Fibroblast of lung (primary cell): ENCODE measurements at regions not wholly inside any gene's neighbourhood (a gene's known extent, or its start where the extent isn't known, plus 50 kb on each side); places are given as distances from the start of the nearest gene placed in this dataset.
A peak's percentile ranks its signal among the peaks of the same experiment; 100 is the strongest.

Source experiments
- DNase-seq, 2 donors: peaks; one replicate each; pipeline versions ENCODE4 v3.0.0 to v3.0.0-alpha.2; 2010; ENCODE audit warnings: low read depth in 2 of 2
- H2AFZ ChIP-seq: 2 replicates; pipeline ENCODE4 v1.5.1; 2012; ENCODE audit warnings: low read length, control low read depth, inconsistent platforms
- H3K27ac ChIP-seq: 2 replicates; pipeline ENCODE4 v1.5.1; 2011; ENCODE audit warnings: low read length, control low read depth; ENCODE audit not compliant: insufficient read depth
- H3K27me3 ChIP-seq: 2 replicates; pipeline ENCODE4 v1.5.1; 2011; ENCODE audit warnings: mild to moderate bottlenecking, low read length; ENCODE audit not compliant: control insufficient read depth, insufficient read depth
- H3K36me3 ChIP-seq: 2 replicates; pipeline ENCODE4 v1.5.1; 2011; ENCODE audit warnings: low read length; ENCODE audit not compliant: control insufficient read depth, insufficient read depth
- H3K4me1 ChIP-seq: 2 replicates; pipeline ENCODE4 v1.5.1; 2011; ENCODE audit warnings: low read length; ENCODE audit not compliant: control insufficient read depth, insufficient read depth; ENCODE audit errors: extremely low read depth
- H3K4me2 ChIP-seq: 2 replicates; pipeline ENCODE4 v1.5.1; 2011; ENCODE audit warnings: low read length, control low read depth; ENCODE audit not compliant: insufficient read depth; ENCODE audit errors: extremely low read depth
- H3K4me3 ChIP-seq, 4 experiments: fragments of 200-600 bp in 1 of 4; sonication (generic) in 1 of 4; replicated peaks in 1 of 4; 2 replicates each; pipeline ENCODE4 v1.5.1; 2011 to 2016; ENCODE audit warnings: low read length in 4 of 4, low read depth in 3 of 4, mild to moderate bottlenecking in 3 of 4, control low read depth in 2 of 4, inconsistent platforms in 1 of 4, mixed read lengths in 1 of 4; ENCODE audit not compliant: insufficient read depth in 1 of 4; ENCODE audit errors: control extremely low read depth in 1 of 4
- H3K79me2 ChIP-seq: 2 replicates; pipeline ENCODE4 v1.5.1; 2012; ENCODE audit warnings: mild to moderate bottlenecking, low read length, inconsistent platforms; ENCODE audit not compliant: control insufficient read depth, insufficient read depth
- H3K9ac ChIP-seq: 2 replicates; pipeline ENCODE4 v1.5.1; 2011; ENCODE audit warnings: mild to moderate bottlenecking, low read length, control low read depth; ENCODE audit not compliant: insufficient read depth
- H3K9me3 ChIP-seq: 2 replicates; pipeline ENCODE4 v1.5.1; 2012; ENCODE audit warnings: low read depth, low read length; ENCODE audit not compliant: control insufficient read depth, insufficient read depth
- H4K20me1 ChIP-seq: 2 replicates; pipeline ENCODE4 v1.5.1; 2011; ENCODE audit warnings: low read length; ENCODE audit not compliant: control insufficient read depth, insufficient read depth; ENCODE audit errors: extremely low read depth
- CTCF ChIP-seq, 2 donors: IDR thresholded peaks in 1 of 2; conservative IDR thresholded peaks in 1 of 2; 1 replicate in 1 of 2; 2 replicates in 1 of 2; pipeline ENCODE4 v1.5.1; 2011 to 2012; ENCODE audit warnings: low read length in 2 of 2, control low read depth in 1 of 2, inconsistent platforms in 1 of 2, low read depth in 1 of 2, mild to moderate bottlenecking in 1 of 2
- EZH2 ChIP-seq: IDR thresholded peaks from 2 replicates; pipeline ENCODE4 v1.5.1; 2012; ENCODE audit warnings: low read length, control low read depth, mild to moderate bottlenecking; ENCODE audit errors: missing control alignments

GRCh38 chr12:86376052-86376451 is 119.9 kb upstream of the MGAT4C start:
- Histone ChIP-seq H3K27me3 (no peaks in the 10 kb centered on the region), H3K4me3 (no peak overlapping the region), H3K36me3 (no peaks in the 10 kb centered on the region), H3K79me2 (no peaks in the 10 kb centered on the region), H3K4me2 (no peak overlapping the region), H3K9me3 (no peaks in the 10 kb centered on the region), H3K4me1 (no peaks in the 10 kb centered on the region), H3K9ac (no peak overlapping the region), H4K20me1 (no peaks in the 10 kb centered on the region), H3K27ac (no peak overlapping the region), H2AFZ (no peak overlapping the region)
- TF ChIP-seq CTCF (conservative IDR thresholded peaks at IDR 0.05 in 1 of 2, IDR thresholded peaks at IDR 0.05 in 1 of 2; ENCODE audit: low read depth in 1 of 2, low read length in 2 of 2) (peak in 1 of 2 donors; percentile 5), EZH2 (no peak)
- no peak for DNase-seq

GRCh38 chr12:86373813-86374212 is 117.6 kb upstream of the MGAT4C start:
- H3K9me3 ChIP-seq, result no peaks in the 10 kb centered on the region
- DNase-seq, result no peak
- no peak overlapping the region for H2AFZ ChIP-seq
- no peak overlapping the region for H3K27ac ChIP-seq
- no peaks in the 10 kb centered on the region for H4K20me1 ChIP-seq
- H3K4me3 ChIP-seq, result no peak overlapping the region
- H3K27me3 ChIP-seq, result no peaks in the 10 kb centered on the region
- H3K4me1 ChIP-seq, result no peaks in the 10 kb centered on the region
- no peak overlapping the region for H3K9ac ChIP-seq
- TF ChIP-seq CTCF (conservative IDR thresholded peaks at IDR 0.05 in 1 of 2, IDR thresholded peaks at IDR 0.05 in 1 of 2; ENCODE audit: low read depth in 1 of 2, low read length in 2 of 2), result no peak
- no peak for TF ChIP-seq EZH2
- no peaks in the 10 kb centered on the region for H3K79me2 ChIP-seq
- H3K4me2 ChIP-seq, result no peak overlapping the region
- no peaks in the 10 kb centered on the region for H3K36me3 ChIP-seq

- no peaks in the 10 kb centered on the region for H3K79me2 ChIP-seq
- no peak overlapping the region for H2AFZ ChIP-seq
- H3K4me3 ChIP-seq, result no peak overlapping the region
- H3K9me3 ChIP-seq, result no peaks in the 10 kb centered on the region
- H3K36me3 ChIP-seq, result no peaks in the 10 kb centered on the region
- H3K4me1 ChIP-seq, result no peaks in the 10 kb centered on the region
- no peak overlapping the region for H3K4me2 ChIP-seq
- H3K27ac ChIP-seq, result no peak overlapping the region
- H3K27me3 ChIP-seq, result no peaks in the 10 kb centered on the region
- DNase-seq, result no peak
- no peak overlapping the region for H3K9ac ChIP-seq
- TF ChIP-seq CTCF (conservative IDR thresholded peaks at IDR 0.05 in 1 of 2, IDR thresholded peaks at IDR 0.05 in 1 of 2; ENCODE audit: low read depth in 1 of 2, low read length in 2 of 2) (no peak), EZH2 (no peak)
- H4K20me1 ChIP-seq, result no peaks in the 10 kb centered on the region
Observed at GRCh38 chr12:86367137-86367536, 110.9 kb upstream of the MGAT4C start.
